Activated CD4-positive, alpha-beta T cell treated with anti-CD3 and anti-CD28 coated beads for 48 hours (primary cell): ENCODE measurements at regions not wholly inside any gene's neighbourhood (a gene's known extent, or its start where the extent isn't known, plus 50 kb on each side); places are given as distances from the start of the nearest gene placed in this dataset.
"Not testable (repeated sequence)": the region's sequence is repeated elsewhere in the genome, so short reads cannot be mapped to it uniquely, and the experiment has no call there.

Source experiments
- DNase-seq: peaks from one replicate; pipeline ENCODE4 v3.0.0-alpha.2; 2020

- no peak for DNase-seq
These were observed 52.3 kb downstream of the MRPL57 start for GRCh38 chr13:21228738-21229137.

DNA sequence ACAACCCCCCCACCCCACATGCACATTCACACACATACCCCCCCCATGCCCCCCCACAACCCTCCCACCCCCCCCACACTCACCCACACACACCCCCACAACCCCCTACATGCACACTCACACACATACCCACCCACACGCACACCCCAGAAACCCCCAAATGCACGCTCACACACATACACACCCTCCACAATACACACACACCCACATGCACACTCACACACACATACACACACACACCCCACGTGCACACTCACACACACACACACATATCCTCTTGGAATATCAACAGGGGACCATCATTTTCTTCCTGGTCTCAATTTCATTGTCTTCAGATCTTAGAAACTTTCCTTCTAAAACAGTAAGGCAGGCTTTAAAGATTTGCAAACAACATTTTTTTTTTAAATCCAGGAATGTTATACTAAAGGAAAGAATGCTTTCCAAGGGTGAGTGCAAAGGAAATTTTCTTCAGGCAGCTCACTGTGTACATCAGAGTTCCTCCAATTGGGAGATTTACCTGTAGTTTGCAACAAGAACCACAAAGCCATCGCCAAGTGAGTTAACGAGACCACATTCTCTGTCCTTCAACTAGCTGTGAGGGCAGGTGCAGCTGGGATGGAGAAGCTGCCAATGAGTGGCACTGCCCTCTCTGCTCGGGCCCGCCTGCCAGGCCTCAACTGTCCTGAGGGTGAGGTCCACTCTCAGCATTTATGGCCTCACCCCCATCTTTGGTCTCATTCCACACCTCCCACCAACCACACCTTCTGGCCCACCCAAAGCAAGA, 53.0 kb downstream of the MRPL57 start:
- no peak for DNase-seq

GRCh38 chr13:21230516-21230915, 54.1 kb downstream of the MRPL57 start:
- no peak for DNase-seq

GRCh38 chr13:21231426-21231940, 55.0 kb downstream of the MRPL57 start:
- no peak for DNase-seq

DNA sequence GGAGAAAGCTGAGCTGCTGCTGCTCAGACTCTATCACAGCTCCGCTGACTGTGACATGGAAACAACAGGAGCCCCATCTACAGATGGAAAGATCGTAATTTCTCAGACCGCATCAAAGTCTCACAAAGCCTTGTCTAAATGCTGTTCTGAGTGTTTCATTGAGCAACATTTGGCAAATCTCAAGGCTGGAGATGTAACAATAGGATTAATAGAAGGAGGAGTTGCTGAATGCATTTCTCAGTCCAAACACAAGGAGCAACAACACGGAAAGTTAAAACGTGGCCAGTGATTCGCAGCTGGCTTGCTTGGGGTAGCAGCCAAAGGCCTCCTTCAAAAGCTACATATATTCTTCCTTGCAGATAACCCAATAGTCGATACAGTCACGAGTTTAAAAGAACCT, 55.7 kb downstream of the MRPL57 start:
- DNase-seq: no peak

DNA sequence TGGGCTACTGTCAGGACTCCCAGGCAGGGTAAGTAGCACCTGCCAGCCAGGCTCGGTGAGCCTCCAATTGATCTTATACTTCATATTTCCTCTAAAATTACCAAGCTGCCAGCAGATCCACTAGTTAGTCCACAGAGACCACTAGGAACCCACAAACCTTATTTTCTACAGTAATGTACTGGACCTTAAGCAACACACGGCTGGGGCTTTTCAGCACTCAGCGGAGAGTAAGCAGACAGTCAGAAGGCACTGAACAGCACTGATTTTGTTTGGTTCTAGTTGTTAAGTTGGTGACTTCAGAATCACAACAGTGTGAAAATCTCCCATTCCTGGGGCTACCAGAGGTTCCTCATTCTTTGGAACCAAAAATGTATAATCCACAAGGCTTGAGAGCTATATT, 56.1 kb downstream of the MRPL57 start:
- DNase-seq: no peak

DNA sequence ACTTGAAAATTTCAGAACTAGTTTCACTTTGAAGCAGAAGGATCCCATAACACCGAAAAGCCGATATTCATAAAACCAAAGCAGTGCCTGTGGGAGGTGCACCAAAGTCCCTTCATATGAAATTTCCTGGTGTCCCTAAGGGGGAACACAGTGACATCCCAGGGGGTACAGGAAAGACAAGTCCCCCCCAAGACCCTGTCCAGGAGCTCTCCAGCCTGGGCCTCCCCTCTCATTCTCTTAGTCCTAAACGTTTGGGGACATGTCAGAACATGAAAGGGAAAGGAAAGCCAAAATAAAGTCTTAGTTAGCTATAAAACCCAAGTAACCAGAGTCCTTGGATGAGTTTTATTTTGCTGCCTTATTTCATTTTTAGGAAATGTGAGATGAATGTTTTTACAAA, 56.6 kb downstream of the MRPL57 start:
- DNase-seq: no peak

DNA sequence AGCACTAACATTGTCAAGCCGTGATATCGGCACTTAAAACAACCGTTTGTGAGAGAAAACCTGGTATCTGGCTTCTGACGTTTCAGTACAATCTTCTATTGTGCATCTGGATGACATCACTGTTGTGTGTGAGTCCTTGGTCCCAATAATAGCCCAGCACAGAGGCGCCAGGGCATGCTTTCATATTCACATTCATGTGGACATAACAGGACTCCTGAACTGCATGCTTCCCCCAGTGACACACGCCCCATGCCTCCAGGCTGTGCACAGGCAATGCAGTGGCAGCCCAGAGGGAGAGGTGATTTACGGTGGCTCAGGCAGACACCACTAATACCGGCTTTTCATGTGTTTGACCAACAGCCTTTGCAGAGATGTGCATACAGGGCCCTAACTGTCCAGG, 58.1 kb downstream of the MRPL57 start:
- DNase-seq: no peak

DNA sequence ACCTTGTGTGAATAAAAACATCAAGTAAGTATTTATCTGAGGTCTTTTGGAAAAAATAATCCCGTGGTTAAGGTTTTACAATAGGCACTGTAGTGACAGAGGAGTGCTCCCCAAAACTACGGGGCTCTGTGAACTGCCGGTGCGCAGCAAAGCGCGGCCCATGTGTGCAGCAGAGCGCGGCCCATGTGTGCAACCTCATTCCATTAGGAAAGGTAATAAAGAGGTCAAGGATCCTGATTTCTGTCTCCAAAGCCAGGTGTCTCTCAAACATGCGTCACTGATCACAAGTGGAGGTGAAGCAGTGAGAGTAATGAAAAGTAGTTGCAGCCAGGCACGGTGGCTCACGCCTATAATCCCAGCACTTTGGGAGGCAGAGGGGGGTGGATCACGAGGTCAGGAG, 58.7 kb downstream of the MRPL57 start:
- no peak for DNase-seq

GRCh38 chr13:21237081-21237480, 60.6 kb downstream of the MRPL57 start:
- no peak for DNase-seq

- no peak for DNase-seq
These were observed 61.8 kb downstream of the MRPL57 start for GRCh38 chr13:21238267-21238666.

GRCh38 chr13:21240586-21240985, 64.1 kb downstream of the MRPL57 start:
- DNase-seq: no peak

GRCh38 chr13:21242236-21242635, 65.8 kb downstream of the MRPL57 start:
- no peak for DNase-seq

GRCh38 chr13:21243045-21243897, 66.8 kb downstream of the MRPL57 start:
- DNase-seq: no peak

DNA sequence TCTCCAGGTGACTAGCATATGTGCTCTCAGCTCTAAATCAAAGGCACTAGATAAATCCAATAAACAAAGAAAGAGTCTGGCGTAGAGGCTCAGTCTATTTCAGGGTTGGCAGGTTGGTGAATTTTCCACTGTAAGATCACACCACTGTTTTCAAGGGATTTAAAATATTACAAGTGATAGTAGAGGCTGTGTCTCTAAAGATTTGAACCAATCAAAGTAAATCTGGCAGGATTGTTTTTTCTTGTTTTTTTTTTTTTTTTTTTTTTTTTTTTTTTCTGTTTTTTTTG, 67.4 kb downstream of the MRPL57 start:
- DNase-seq: not testable (repeated sequence)

- no peak for DNase-seq
These were observed 70.4 kb downstream of the MRPL57 start for GRCh38 chr13:21246761-21247452.

GRCh38 chr13:21256351-21256761, 79.9 kb downstream of the MRPL57 start:
- peak; percentile 4 for DNase-seq

DNA sequence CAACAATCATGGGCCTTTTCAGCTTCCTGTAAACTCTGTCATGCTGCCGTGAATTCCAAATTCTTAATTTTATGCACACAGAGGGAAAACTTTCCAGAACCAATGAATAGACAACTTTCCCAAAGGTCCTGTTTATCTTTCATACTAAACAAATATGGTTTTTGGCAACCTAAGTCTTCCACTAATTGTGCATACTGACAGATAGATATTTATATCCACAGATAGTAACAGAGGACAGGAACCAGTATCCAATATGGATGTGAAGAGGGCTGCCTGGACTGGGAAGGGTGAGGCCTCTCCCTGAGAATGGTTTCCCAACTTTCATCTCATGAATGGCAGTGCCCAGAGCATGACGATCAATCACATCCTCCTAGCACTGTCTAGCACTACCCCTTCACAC, 80.4 kb downstream of the MRPL57 start:
- DNase-seq: no peak

- DNase-seq: no peak
These were observed 83.4 kb downstream of the MRPL57 start for GRCh38 chr13:21259571-21260455.

DNA sequence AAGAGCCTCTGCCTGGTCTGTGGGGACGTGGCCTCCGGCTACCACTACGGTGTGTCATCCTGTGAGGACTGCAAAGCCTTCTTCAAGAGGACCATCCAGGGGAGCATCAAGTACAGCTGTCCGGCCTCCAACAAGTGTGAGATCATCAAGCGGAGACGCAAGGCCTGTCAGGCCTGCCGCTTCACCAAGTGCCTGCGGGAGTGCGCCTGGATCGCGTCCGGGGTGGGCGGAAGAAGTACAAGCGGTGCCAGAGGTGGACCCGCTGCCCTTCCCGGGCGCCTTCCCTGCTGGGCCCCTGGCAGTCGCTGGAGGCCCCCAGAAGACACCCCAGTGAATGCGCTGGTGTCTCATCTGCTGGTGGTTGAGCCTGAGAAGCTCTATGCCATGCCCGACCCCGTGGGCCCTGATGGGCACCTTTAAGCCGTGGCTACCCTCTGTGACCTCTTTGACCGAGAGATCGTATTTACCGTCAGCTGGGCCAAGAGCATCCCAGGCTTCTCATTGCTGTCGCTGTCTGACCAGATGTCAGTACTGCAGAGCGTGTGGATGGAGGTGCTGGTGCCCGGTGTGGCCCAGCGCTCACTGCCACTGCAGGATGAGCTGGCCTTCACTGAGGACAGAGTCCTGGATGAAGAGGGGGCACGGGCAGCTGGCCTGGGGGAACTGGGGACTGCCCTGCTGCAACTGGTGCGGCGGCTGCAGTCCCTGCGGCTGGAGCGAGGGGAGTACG, 84.3 kb downstream of the MRPL57 start:
- DNase-seq: not testable (repeated sequence)

DNA sequence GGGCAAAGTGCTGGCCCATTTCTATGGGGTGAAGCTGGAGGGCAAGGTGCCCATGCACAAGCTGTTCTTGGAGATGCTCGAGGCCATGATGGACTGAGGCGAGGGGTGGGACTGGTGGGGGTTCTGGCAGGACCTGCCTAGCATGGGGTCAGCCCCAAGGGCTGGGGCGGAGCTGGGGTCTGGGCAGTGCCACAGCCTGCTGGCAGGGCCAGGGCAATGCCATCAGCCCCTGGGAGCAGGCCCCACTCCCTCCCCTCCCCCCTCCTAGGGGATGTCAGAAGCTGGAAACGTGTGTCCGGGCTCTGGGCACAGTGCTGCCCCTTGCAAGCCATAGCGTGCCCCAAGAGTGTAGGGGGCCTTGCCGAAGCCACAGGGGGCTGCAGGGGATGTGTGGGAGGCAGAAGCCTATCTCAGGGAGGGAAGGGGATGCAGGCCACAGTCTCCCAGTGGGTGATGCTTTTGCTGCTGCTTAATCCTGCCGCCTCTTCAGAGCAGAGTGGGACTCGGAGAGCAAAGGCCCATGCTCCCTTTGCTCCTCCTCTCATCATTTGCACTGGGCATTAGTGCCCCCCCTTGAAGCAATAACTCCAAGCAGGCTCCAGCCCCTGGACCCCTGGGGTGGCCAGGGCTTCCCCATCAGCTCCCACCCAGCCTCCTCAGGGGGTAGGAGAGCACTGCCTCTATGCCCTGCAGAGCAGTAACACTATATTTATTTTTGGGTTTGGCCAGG, 85.2 kb downstream of the MRPL57 start:
- DNase-seq: not testable (repeated sequence)
